ENCODE measurements at regions not wholly inside any gene's neighbourhood (a gene's known extent, or its start where the extent isn't known, plus 50 kb on each side); places are given as distances from the start of the nearest gene placed in this dataset.

DNA sequence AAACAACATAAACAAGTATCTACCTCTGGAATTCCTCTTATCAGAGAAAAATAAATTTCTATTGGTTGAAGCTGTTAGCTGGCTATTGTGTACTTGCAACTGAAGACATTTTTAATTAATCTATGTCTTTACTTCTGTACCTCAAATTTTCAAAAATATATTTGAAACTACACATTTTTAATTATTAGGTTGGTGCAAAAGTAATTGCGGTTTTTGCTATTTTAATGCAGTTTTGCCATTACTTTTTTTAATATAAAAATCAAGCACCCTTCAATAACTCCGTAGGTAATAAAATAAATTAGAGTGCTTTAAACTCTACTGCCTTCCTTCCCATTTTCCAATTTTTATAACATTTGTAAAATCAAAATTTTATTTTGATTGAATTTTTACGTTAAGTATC lies 262.1 kb upstream of the DUSP10 start:
- TF ChIP-seq, protein P1, sequence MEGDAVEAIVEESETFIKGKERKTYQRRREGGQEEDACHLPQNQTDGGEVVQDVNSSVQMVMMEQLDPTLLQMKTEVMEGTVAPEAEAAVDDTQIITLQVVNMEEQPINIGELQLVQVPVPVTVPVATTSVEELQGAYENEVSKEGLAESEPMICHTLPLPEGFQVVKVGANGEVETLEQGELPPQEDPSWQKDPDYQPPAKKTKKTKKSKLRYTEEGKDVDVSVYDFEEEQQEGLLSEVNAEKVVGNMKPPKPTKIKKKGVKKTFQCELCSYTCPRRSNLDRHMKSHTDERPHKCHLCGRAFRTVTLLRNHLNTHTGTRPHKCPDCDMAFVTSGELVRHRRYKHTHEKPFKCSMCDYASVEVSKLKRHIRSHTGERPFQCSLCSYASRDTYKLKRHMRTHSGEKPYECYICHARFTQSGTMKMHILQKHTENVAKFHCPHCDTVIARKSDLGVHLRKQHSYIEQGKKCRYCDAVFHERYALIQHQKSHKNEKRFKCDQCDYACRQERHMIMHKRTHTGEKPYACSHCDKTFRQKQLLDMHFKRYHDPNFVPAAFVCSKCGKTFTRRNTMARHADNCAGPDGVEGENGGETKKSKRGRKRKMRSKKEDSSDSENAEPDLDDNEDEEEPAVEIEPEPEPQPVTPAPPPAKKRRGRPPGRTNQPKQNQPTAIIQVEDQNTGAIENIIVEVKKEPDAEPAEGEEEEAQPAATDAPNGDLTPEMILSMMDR (IDR thresholded peaks at IDR 0.05; ENCODE audit: unreplicated experiment), result no peak
- no peak overlapping the region for H3K4me3 Mint-ChIP-seq (ENCODE audit: low read depth, unreplicated experiment)
- intact Hi-C loops (cut with micrococcal nuclease; ENCODE audit: unreplicated experiment), result loop anchor here (10.0 kb wide), 1 partner anchor 459 kb away; no protein-coding TSS in a partner anchor
- no peaks in the 10 kb centered on the region for H3K4me1 Mint-ChIP-seq (ENCODE audit: low read depth, unreplicated experiment)
- CTCF ChIA-PET, result no interaction called here
- no peak for DNase-seq
- no TSS peak for BruUV-seq (replicated peaks)
- no peak overlapping the region for H3K27ac Mint-ChIP-seq (ENCODE audit: unreplicated experiment)
- H3K36me3 Mint-ChIP-seq (ENCODE audit: insufficient read depth, unreplicated experiment), result peaks cover 4% of the 10 kb centered on the region
- no peaks in the 10 kb centered on the region for H3K27me3 Mint-ChIP-seq (ENCODE audit: unreplicated experiment)
- no peaks in the 10 kb centered on the region for H3K9me3 Mint-ChIP-seq (ENCODE audit: low read depth, unreplicated experiment)

GRCh38 chr1:222002503-222002902 lies 260.6 kb upstream of the DUSP10 start:
- no TSS peak for BruUV-seq (replicated peaks)
- Mint-ChIP-seq H3K36me3 (ENCODE audit: insufficient read depth, unreplicated experiment) (peaks cover 9% of the 10 kb centered on the region), H3K27me3 (ENCODE audit: unreplicated experiment) (no peaks in the 10 kb centered on the region), H3K4me1 (ENCODE audit: low read depth, unreplicated experiment) (peaks cover 9% of the 10 kb centered on the region), H3K27ac (ENCODE audit: unreplicated experiment) (no peak overlapping the region), H3K9me3 (ENCODE audit: low read depth, unreplicated experiment) (no peaks in the 10 kb centered on the region), H3K4me3 (ENCODE audit: low read depth, unreplicated experiment) (no peak overlapping the region)
- CTCF ChIA-PET, result interaction anchor here (0.5 kb wide), 1 partner anchor 297 kb away, joined by 4 read pairs; no protein-coding TSS in a partner anchor
- no peak for DNase-seq
- TF ChIP-seq, protein P1 (IDR thresholded peaks at IDR 0.05; ENCODE audit: unreplicated experiment), result no peak
- intact Hi-C loops (cut with micrococcal nuclease; ENCODE audit: unreplicated experiment), result loop anchor here (10.0 kb wide), 1 partner anchor 458 kb away; no protein-coding TSS in a partner anchor

DNA sequence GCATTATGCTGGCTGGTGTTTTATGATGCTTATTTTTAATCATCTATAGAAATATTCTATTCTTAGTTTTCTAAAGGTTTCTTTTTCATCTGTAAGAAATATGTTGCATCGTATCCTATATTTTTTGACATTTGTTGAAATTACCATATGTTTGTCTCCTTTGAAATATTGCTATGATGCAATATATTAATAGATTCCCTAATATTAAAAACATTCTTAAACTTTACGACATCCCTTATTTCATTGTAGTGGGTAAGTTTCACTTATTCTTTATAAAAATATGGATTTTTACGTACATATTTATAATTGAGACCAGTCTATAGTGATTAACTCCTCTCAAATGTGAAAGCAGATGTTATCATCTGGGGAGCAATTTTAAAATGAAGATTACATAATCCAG lies 258.2 kb upstream of the DUSP10 start:
- no peaks in the 10 kb centered on the region for H3K27me3 Mint-ChIP-seq (ENCODE audit: unreplicated experiment)
- DNase-seq, result no peak
- no peak overlapping the region for H3K27ac Mint-ChIP-seq (ENCODE audit: unreplicated experiment)
- TF ChIP-seq, protein P1 (IDR thresholded peaks at IDR 0.05; ENCODE audit: unreplicated experiment), result no peak
- H3K4me3 Mint-ChIP-seq (ENCODE audit: low read depth, unreplicated experiment), result no peak overlapping the region
- H3K9me3 Mint-ChIP-seq (ENCODE audit: low read depth, unreplicated experiment), result no peaks in the 10 kb centered on the region
- CTCF ChIA-PET, result no interaction called here
- no TSS peak for BruUV-seq (replicated peaks)
- intact Hi-C loops (cut with micrococcal nuclease; ENCODE audit: unreplicated experiment), result loop anchor here (10.0 kb wide), 1 partner anchor 455 kb away; no protein-coding TSS in a partner anchor
- H3K4me1 Mint-ChIP-seq (ENCODE audit: low read depth, unreplicated experiment), result peaks cover 15% of the 10 kb centered on the region
- H3K36me3 Mint-ChIP-seq (ENCODE audit: insufficient read depth, unreplicated experiment), result peaks cover 11% of the 10 kb centered on the region

GRCh38 chr1:221998781-221999180 lies 256.9 kb upstream of the DUSP10 start:
- no peaks in the 10 kb centered on the region for H3K9me3 Mint-ChIP-seq (ENCODE audit: low read depth, unreplicated experiment)
- H3K27ac Mint-ChIP-seq (ENCODE audit: unreplicated experiment), result peak overlapping the region; percentile 1
- CTCF ChIA-PET, result no interaction called here
- TF ChIP-seq, protein P1 (IDR thresholded peaks at IDR 0.05; ENCODE audit: unreplicated experiment), result no peak
- H3K27me3 Mint-ChIP-seq (ENCODE audit: unreplicated experiment), result no peaks in the 10 kb centered on the region
- intact Hi-C loops (cut with micrococcal nuclease; ENCODE audit: unreplicated experiment), result no loop called here
- H3K4me1 Mint-ChIP-seq (ENCODE audit: low read depth, unreplicated experiment), result peaks cover 25% of the 10 kb centered on the region
- peaks cover 15% of the 10 kb centered on the region for H3K36me3 Mint-ChIP-seq (ENCODE audit: insufficient read depth, unreplicated experiment)
- BruUV-seq (replicated peaks), result no TSS peak
- H3K4me3 Mint-ChIP-seq (ENCODE audit: low read depth, unreplicated experiment), result no peak overlapping the region
- no peak for DNase-seq

Data from Calu3 (cell line).